ENCODE measurements at regions not wholly inside any gene's neighbourhood (a gene's known extent, or its start where the extent isn't known, plus 50 kb on each side); places are given as distances from the start of the nearest gene placed in this dataset.

DNA sequence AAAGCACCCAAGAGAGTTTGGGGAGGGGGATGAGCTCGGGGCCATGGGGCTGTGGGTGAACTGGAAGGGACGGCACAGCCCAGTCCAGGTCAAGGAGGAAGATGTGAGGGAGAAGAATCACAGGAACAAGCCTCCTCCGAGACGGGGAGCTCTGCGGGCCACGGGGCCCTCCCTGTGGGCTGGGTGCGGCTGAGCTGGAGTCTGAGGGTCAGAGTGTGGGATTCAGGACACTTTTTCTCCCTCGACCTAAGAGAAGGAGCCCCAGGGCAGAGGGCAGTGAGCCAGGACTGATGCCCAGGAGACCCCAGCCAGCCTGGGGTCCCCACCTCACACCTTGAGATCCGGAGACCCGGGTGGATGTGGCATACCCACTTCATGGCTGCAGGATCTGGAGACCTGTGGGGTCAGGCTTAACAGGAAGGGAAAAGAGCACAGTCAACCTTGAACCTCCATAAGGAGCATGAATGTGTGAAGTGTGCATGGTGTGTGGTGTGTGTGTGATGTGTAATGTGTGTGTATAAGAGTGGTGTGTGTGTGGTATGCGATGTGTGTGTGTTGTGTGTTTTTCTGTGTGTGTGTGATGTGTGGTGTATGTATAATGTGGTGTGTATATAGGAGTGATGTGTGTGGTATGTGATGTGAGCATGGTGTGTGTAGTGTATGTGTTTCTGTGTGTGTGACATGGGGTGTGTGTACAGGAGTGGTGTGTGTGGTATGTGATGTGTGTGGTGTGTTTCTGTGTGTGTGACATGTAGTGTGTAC is 504.6 kb downstream of the BRD1 start:
- Histone ChIP-seq H2AFZ (replicated peaks; ENCODE audit: low read length, poor library complexity) (no peak overlapping the region), H4K20me1 (ENCODE audit: insufficient read depth, low read length) (no peaks in the 10 kb centered on the region), H3K9me3 (ENCODE audit: control insufficient read depth, insufficient read depth, low read length) (peaks cover 54% of the 10 kb centered on the region), H2BK15ac (ENCODE audit: low read depth, low read length) (no peak overlapping the region), H3K79me1 (ENCODE audit: low read depth in 1 of 2, low read length in 2 of 2) (no peaks in the 10 kb centered on the region), H2AK5ac (ENCODE audit: low read depth, low read length) (no peak overlapping the region), H2AK9ac (replicated peaks; ENCODE audit: low read depth, low read length, poor library complexity) (no peak overlapping the region), H4K91ac (ENCODE audit: insufficient read depth, low read depth, low read length) (no peak overlapping the region), H3K56ac (ENCODE audit: extremely low read depth, insufficient read depth, low read length) (no peak overlapping the region), H3K4me2 (ENCODE audit: low read depth, low read length) (no peak overlapping the region), H4K8ac (ENCODE audit: low read depth in 2 of 2, low read length in 2 of 2) (no peak overlapping the region), H3K4ac (ENCODE audit: low read depth, low read length) (no peak overlapping the region), H2BK120ac (ENCODE audit: low read depth, low read length) (no peak overlapping the region), H3K18ac (ENCODE audit: low read depth, low read length) (no peak overlapping the region), H3K23ac (ENCODE audit: low read depth, low read length) (no peak overlapping the region), H3K36me3 (ENCODE audit: control insufficient read depth, insufficient read depth, low read length) (no peaks in the 10 kb centered on the region), H4K5ac (ENCODE audit: low read depth, low read length) (no peak overlapping the region), H3K27ac (ENCODE audit: insufficient read depth, low read length) (no peak overlapping the region), H3K4me3 (ENCODE audit: insufficient read depth, low read depth, low read length) (no peak overlapping the region), H3K9me1 (ENCODE audit: insufficient read depth, low read length) (no peaks in the 10 kb centered on the region), H2BK5ac (ENCODE audit: low read depth, low read length, poor library complexity, severe bottlenecking) (peak overlapping the region; percentile 78), H3K9ac (ENCODE audit: low read depth, low read length) (no peak overlapping the region), H2BK20ac (ENCODE audit: low read depth, low read length) (no peak overlapping the region), H3K4me1 (ENCODE audit: control insufficient read depth, insufficient read depth, low read length) (no peaks in the 10 kb centered on the region), H3K14ac (replicated peaks; ENCODE audit: low read depth, low read length) (no peak overlapping the region), H3K27me3 (ENCODE audit: control insufficient read depth, insufficient read depth, low read length) (no peaks in the 10 kb centered on the region)
- CTCF ChIA-PET: no interaction called here
- BruUV-seq (replicated peaks): no TSS peak
- intact Hi-C loops (cut with micrococcal nuclease) (no loop called here), dilution Hi-C loops (cut with HindIII; ENCODE audit: low sequenced_read_pairs, unreplicated experiment) (no loop called here), in situ Hi-C loops (cut with MboI; ENCODE audit: low sequenced_read_pairs) (no loop called here)
- WGBS, 2 experiments (ENCODE audit: extremely low coverage in 2 of 2, insufficient read length in 1 of 2): 34% methylated on average over 3 of the region's 11 CpGs; no CpG with 5 or more reads in 1 of the 2 experiments
- ATAC-seq (ENCODE audit: low read depth) (no peak), DNase-seq (no peak)
- TF ChIP-seq CEBPB (IDR thresholded peaks at IDR 0.05; ENCODE audit: low read depth, low read length) (no peak), RFX5 (IDR thresholded peaks at IDR 0.05; ENCODE audit: low read depth, low read length) (no peak)
- POLR2A ChIA-PET (ENCODE audit: unreplicated experiment): no interaction called here

Data from IMR-90 (cell line).